Suprapubic skin (tissue), 4 donors: ENCODE measurements at regions not wholly inside any gene's neighbourhood (a gene's known extent, or its start where the extent isn't known, plus 50 kb on each side); places are given as distances from the start of the nearest gene placed in this dataset.

Source experiments
- CTCF ChIP-seq, 2 donors: fragments of 200-600 bp in 1 of 2; fragments of 450-650 bp in 1 of 2; sonication (generic) in 1 of 2; IDR thresholded peaks; one replicate each; pipeline ENCODE4 v1.5.1; 2016 to 2019; ENCODE audit warnings: antibody characterized with exemption in 2 of 2, mild to moderate bottlenecking in 1 of 2, moderate library complexity in 1 of 2
- EP300 ChIP-seq: sonication (generic); formaldehyde crosslinking; IDR thresholded peaks from one replicate; pipeline ENCODE4 v1.6.1; 2017; ENCODE audit warnings: antibody characterized with exemption
- POLR2A ChIP-seq, 2 donors: fragments of 450-650 bp; IDR thresholded peaks; one replicate each; pipeline ENCODE4 v1.6.1; 2017; ENCODE audit warnings: antibody characterized with exemption in 2 of 2, mild to moderate bottlenecking in 2 of 2, moderate library complexity in 2 of 2
- POLR2AphosphoS5 ChIP-seq, 3 donors: sonication (generic); formaldehyde crosslinking; IDR thresholded peaks; one replicate each; pipeline ENCODE4 v1.6.1; 2017; ENCODE audit warnings: antibody characterized with exemption in 3 of 3

- TF ChIP-seq CTCF (IDR thresholded peaks at IDR 0.05) (no peak), POLR2A (IDR thresholded peaks at IDR 0.05) (no peak), POLR2AphosphoS5 (IDR thresholded peaks at IDR 0.05) (no peak), EP300 (no peak)
Measured at GRCh38 chr16:35862242-35862641, 2402.8 kb downstream of the TP53TG3F start.
